CD14-positive monocyte (primary cell): ENCODE measurements at regions not wholly inside any gene's neighbourhood (a gene's known extent, or its start where the extent isn't known, plus 50 kb on each side); places are given as distances from the start of the nearest gene placed in this dataset.

Source experiments
- DNase-seq, 3 donors: peaks; one replicate each; pipeline ENCODE4 v3.0.0-alpha.2; 2011 to 2022
- H2AFZ ChIP-seq: 2 replicates; pipeline ENCODE4 v1.6.0; 2012; ENCODE audit warnings: mild to moderate bottlenecking, low read depth, low read length, inconsistent platforms; ENCODE audit not compliant: insufficient read depth, poor library complexity, severe bottlenecking
- H3K27ac ChIP-seq, 2 donors: 1 replicate in 1 of 2; 2 replicates in 1 of 2; pipeline ENCODE4 v1.5.1; 2012 to 2013; ENCODE audit warnings: low read length in 2 of 2, control low read depth in 1 of 2, inconsistent platforms in 1 of 2, low read depth in 1 of 2, mild to moderate bottlenecking in 1 of 2
- H3K27me3 ChIP-seq, 2 donors: one replicate each; pipeline versions ENCODE4 v1.6.0 to v1.6.1; 2011 to 2013; ENCODE audit warnings: low read length in 2 of 2; ENCODE audit not compliant: control insufficient read depth in 2 of 2, insufficient read depth in 2 of 2
- H3K36me3 ChIP-seq, 2 donors: replicated peaks in 1 of 2; 1 replicate in 1 of 2; 2 replicates in 1 of 2; pipeline versions ENCODE4 v1.5.1 to v1.6.1; 2012 to 2013; ENCODE audit warnings: low read length in 2 of 2, control low read depth in 1 of 2, inconsistent platforms in 1 of 2, mild to moderate bottlenecking in 1 of 2; ENCODE audit not compliant: insufficient read depth in 2 of 2, control insufficient read depth in 1 of 2
- H3K4me1 ChIP-seq, 2 donors: 1 replicate in 1 of 2; 2 replicates in 1 of 2; pipeline versions ENCODE4 v1.5.1 to v1.6.1; 2012 to 2013; ENCODE audit warnings: low read length in 2 of 2, control low read depth in 1 of 2, inconsistent platforms in 1 of 2, mild to moderate bottlenecking in 1 of 2, moderate library complexity in 1 of 2; ENCODE audit not compliant: insufficient read depth in 2 of 2, control insufficient read depth in 1 of 2
- H3K4me2 ChIP-seq: replicated peaks from 2 replicates; pipeline ENCODE3; 2012; ENCODE audit warnings: low read length, moderate library complexity, mild to moderate bottlenecking; ENCODE audit not compliant: poor library complexity, severe bottlenecking; ENCODE audit errors: extremely low read depth
- H3K4me3 ChIP-seq, 3 experiments: fragments of 200-600 bp in 1 of 3; sonication (generic) in 1 of 3; replicated peaks in 1 of 3; 1 replicate in 2 of 3; 2 replicates in 1 of 3; pipeline ENCODE4 v1.5.1; 2011 to 2013; ENCODE audit warnings: low read length in 3 of 3, mild to moderate bottlenecking in 3 of 3, control low read depth in 2 of 3, low read depth in 2 of 3, inconsistent platforms in 1 of 3, moderate library complexity in 1 of 3
- H3K79me2 ChIP-seq: 2 replicates; pipeline ENCODE4 v1.6.0; 2012; ENCODE audit warnings: mild to moderate bottlenecking, control low read depth, inconsistent platforms, low read length, moderate library complexity; ENCODE audit not compliant: insufficient read depth
- H3K9ac ChIP-seq: 2 replicates; pipeline ENCODE4 v1.6.0; 2017; ENCODE audit warnings: low read length, mild to moderate bottlenecking; ENCODE audit not compliant: insufficient read depth, poor library complexity, severe bottlenecking
- H3K9me3 ChIP-seq, 2 donors: replicated peaks in 1 of 2; 1 replicate in 1 of 2; 2 replicates in 1 of 2; pipeline versions ENCODE4 v1.5.1 to v1.6.1; 2012 to 2013; ENCODE audit warnings: low read length in 2 of 2, control low read depth in 1 of 2; ENCODE audit not compliant: control insufficient read depth in 1 of 2, insufficient read depth in 1 of 2
- H4K20me1 ChIP-seq: 2 replicates; pipeline ENCODE4 v1.6.0; 2012; ENCODE audit warnings: mild to moderate bottlenecking, low read length, control low read depth, moderate library complexity; ENCODE audit not compliant: insufficient read depth
- H3K27ac Mint-ChIP-seq, 7 donors: one replicate each; pipeline ENCODE4 v1.8.0; 2020; ENCODE audit warnings: mild to moderate bottlenecking in 7 of 7, mixed read lengths in 7 of 7, moderate library complexity in 6 of 7, inconsistent platforms in 2 of 7
- H3K27me3 Mint-ChIP-seq, 3 donors: one replicate each; pipeline ENCODE4 v1.8.0; 2021 to 2022; ENCODE audit warnings: low read depth in 3 of 3, mild to moderate bottlenecking in 3 of 3, mixed read lengths in 3 of 3, moderate library complexity in 3 of 3, inconsistent platforms in 1 of 3
- H3K36me3 Mint-ChIP-seq, 2 donors: one replicate each; pipeline ENCODE4 v1.8.0; 2020; ENCODE audit warnings: mixed read lengths in 2 of 2, inconsistent platforms in 1 of 2, mild to moderate bottlenecking in 1 of 2
- H3K4me1 Mint-ChIP-seq: one replicate; pipeline ENCODE4 v1.8.0; 2020; ENCODE audit warnings: mild to moderate bottlenecking, mixed read lengths
- H3K4me3 Mint-ChIP-seq, 2 donors: one replicate each; pipeline ENCODE4 v1.8.0; 2020; ENCODE audit warnings: mild to moderate bottlenecking in 2 of 2, mixed read lengths in 2 of 2, moderate library complexity in 1 of 2
- H3K9me3 Mint-ChIP-seq, 7 donors: one replicate each; pipeline ENCODE4 v1.8.0; 2020 to 2022; ENCODE audit warnings: mixed read lengths in 7 of 7, mild to moderate bottlenecking in 6 of 7, moderate library complexity in 6 of 7, inconsistent platforms in 2 of 7
- WGBS: methylation state at CpG from one replicate; pipeline ENCODE4 v1.1.5; 2013; ENCODE audit warnings: missing lambda C conversion rate; ENCODE audit not compliant: insufficient coverage; 5-methylcytosine and 5-hydroxymethylcytosine counted together
- intact Hi-C, 2 donors: fragments of 100-400 bp; cut with micrococcal nuclease; formaldehyde crosslinking; loops; one replicate each; pipeline versions ENCODE4 v1.15.0 to v1.15.1; 2023
- TF ChIP-seq, protein P1 (sequence below): fragments of 200-600 bp; IDR thresholded peaks from one replicate; pipeline ENCODE4 v1.8.0; 2022; ENCODE audit warnings: antibody characterized with exemption, mild to moderate bottlenecking

- Histone ChIP-seq H4K20me1 (no peaks in the 10 kb centered on the region), H2AFZ (no peak overlapping the region), H3K4me2 (no peak overlapping the region), H3K4me1 (no peaks in the 10 kb centered on the region), H3K36me3 (no peaks in the 10 kb centered on the region), H3K9ac (no peak overlapping the region), H3K4me3 (no peak overlapping the region), H3K27me3 (peaks cover 0 to 8% of the 10 kb centered on the region in 2 donors), H3K9me3 (peaks cover 0 to 11% of the 10 kb centered on the region in 2 donors), H3K27ac (no peak overlapping the region), H3K79me2 (no peaks in the 10 kb centered on the region)
- peaks cover 0 to 2% of the 10 kb centered on the region in 2 donors for H3K36me3 Mint-ChIP-seq
- intact Hi-C loops = loop anchor here in 1 of 2 donors (10.0 kb wide), 1 partner anchor 197 kb away; no protein-coding TSS in a partner anchor
- peaks cover 15 to 29% (median 22%) of the 10 kb centered on the region in 3 donors for H3K27me3 Mint-ChIP-seq
- 75% methylated on average over 15 of the region's 25 CpGs for WGBS
- TF ChIP-seq, protein P1, sequence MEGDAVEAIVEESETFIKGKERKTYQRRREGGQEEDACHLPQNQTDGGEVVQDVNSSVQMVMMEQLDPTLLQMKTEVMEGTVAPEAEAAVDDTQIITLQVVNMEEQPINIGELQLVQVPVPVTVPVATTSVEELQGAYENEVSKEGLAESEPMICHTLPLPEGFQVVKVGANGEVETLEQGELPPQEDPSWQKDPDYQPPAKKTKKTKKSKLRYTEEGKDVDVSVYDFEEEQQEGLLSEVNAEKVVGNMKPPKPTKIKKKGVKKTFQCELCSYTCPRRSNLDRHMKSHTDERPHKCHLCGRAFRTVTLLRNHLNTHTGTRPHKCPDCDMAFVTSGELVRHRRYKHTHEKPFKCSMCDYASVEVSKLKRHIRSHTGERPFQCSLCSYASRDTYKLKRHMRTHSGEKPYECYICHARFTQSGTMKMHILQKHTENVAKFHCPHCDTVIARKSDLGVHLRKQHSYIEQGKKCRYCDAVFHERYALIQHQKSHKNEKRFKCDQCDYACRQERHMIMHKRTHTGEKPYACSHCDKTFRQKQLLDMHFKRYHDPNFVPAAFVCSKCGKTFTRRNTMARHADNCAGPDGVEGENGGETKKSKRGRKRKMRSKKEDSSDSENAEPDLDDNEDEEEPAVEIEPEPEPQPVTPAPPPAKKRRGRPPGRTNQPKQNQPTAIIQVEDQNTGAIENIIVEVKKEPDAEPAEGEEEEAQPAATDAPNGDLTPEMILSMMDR = no peak
- no peak for DNase-seq
- H3K9me3 Mint-ChIP-seq = peaks cover 5 to 10% (median 9%) of the 10 kb centered on the region in 7 donors
- no peak overlapping the region for H3K4me3 Mint-ChIP-seq
- peak overlapping the region in 1 of 7 donors; percentile 11 for H3K27ac Mint-ChIP-seq
- H3K4me1 Mint-ChIP-seq = no peaks in the 10 kb centered on the region
Measured at GRCh38 chr1:8232036-8232757, 85.7 kb upstream of the SLC45A1 start.

DNA sequence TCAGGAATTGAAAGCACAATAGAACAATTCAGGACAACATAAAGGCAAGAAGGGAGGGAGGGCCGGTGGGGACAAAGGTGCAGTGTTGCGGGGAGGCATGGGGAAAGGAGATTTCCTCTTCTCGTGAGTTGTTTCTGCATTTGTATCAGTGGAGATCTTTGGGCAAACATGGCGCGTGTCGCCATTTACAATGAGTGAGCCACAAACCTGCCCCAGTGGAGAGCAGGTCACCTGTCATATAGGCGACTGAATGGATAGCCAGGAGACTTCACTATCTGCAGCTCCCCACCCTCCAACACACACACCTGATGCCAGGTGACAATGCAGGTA lies 87.7 kb upstream of the SLC45A1 start:
- DNase-seq = no peak
- Histone ChIP-seq H3K4me1 (peaks cover 7 to 12% of the 10 kb centered on the region in 2 donors), H3K27ac (no peak overlapping the region), H3K4me2 (no peak overlapping the region), H2AFZ (no peak overlapping the region), H3K79me2 (no peaks in the 10 kb centered on the region), H3K9ac (no peak overlapping the region), H3K4me3 (no peak overlapping the region), H3K27me3 (peaks cover 0 to 8% of the 10 kb centered on the region in 2 donors), H3K36me3 (no peaks in the 10 kb centered on the region), H4K20me1 (no peaks in the 10 kb centered on the region), H3K9me3 (peaks cover 0 to 13% of the 10 kb centered on the region in 2 donors)
- intact Hi-C loops = loop anchor here in 1 of 2 donors (10.0 kb wide), 1 partner anchor 195 kb away; no protein-coding TSS in a partner anchor
- TF ChIP-seq, protein P1 = no peak
- H3K27ac Mint-ChIP-seq = no peak overlapping the region
- peaks cover 1 to 3% of the 10 kb centered on the region in 2 donors for H3K36me3 Mint-ChIP-seq
- peaks cover 7 to 10% (median 9%) of the 10 kb centered on the region in 7 donors for H3K9me3 Mint-ChIP-seq
- peaks cover 18 to 26% (median 20%) of the 10 kb centered on the region in 3 donors for H3K27me3 Mint-ChIP-seq
- no peak overlapping the region for H3K4me3 Mint-ChIP-seq
- peaks cover 12% of the 10 kb centered on the region for H3K4me1 Mint-ChIP-seq
- WGBS = 89% methylated on average over 6 of the region's 7 CpGs
